OCI-LY7 (cell line): ENCODE measurements at regions not wholly inside any gene's neighbourhood (a gene's known extent, or its start where the extent isn't known, plus 50 kb on each side); places are given as distances from the start of the nearest gene placed in this dataset.

Experiments used
- BruUV-seq: library from RNA; stranded (reverse); fragments of 400-500 nt; replicated peaks from 2 replicates; lab custom pipeline; 2021; lab: Mats Ljungman, UMichigan
- CTCF ChIA-PET: fragments of 300-600 bp; sonication (Branson Sonifier 250); formaldehyde crosslinking; loops from one replicate; lab custom pipeline; 2022; ENCODE audit warnings: antibody characterized with exemption; ENCODE audit not compliant: unreplicated experiment; lab: Charles Lee
- POLR2A ChIA-PET: fragments of 300-600 bp; sonication (Branson Sonifier 250); formaldehyde crosslinking; loops from one replicate; lab custom pipeline; 2022; ENCODE audit warnings: antibody characterized with exemption; lab: Charles Lee
- DNase-seq: peaks from one replicate; pipeline ENCODE4 v3.0.0-alpha.2; 2015; ENCODE audit warnings: low spot score
- H2AFZ ChIP-seq: fragments of 200-600 bp; sonication (generic), shearing (Covaris generic); 2 replicates; pipeline ENCODE4 v1.6.1; 2014; ENCODE audit warnings: mild to moderate bottlenecking, antibody characterized with exemption, low read length, moderate library complexity
- H3K27ac ChIP-seq: fragments of 200-600 bp; sonication (generic); 2 replicates; pipeline ENCODE4 v1.5.1; 2014; ENCODE audit warnings: mixed run types, low read depth, mild to moderate bottlenecking, moderate library complexity, low read length, inconsistent platforms; ENCODE audit not compliant: poor library complexity, severe bottlenecking
- H3K36me3 ChIP-seq: fragments of 200-600 bp; sonication (generic); 2 replicates; pipeline ENCODE4 v1.6.1; 2014; ENCODE audit warnings: mild to moderate bottlenecking, antibody characterized with exemption, low read length, moderate library complexity, mixed read lengths; ENCODE audit not compliant: insufficient read depth
- H3K4me1 ChIP-seq: fragments of 200-600 bp; sonication (generic); 2 replicates; pipeline ENCODE4 v1.5.1; 2014; ENCODE audit warnings: mild to moderate bottlenecking, low read length; ENCODE audit not compliant: insufficient read depth, poor library complexity, severe bottlenecking
- H3K4me2 ChIP-seq: fragments of 200-600 bp; sonication (generic); 2 replicates; pipeline ENCODE4 v1.6.1; 2014; ENCODE audit warnings: mild to moderate bottlenecking, low read length
- H3K4me3 ChIP-seq: fragments of 200-600 bp; sonication (generic); 2 replicates; pipeline ENCODE4 v1.5.1; 2014; ENCODE audit warnings: mild to moderate bottlenecking, low read depth, low read length; ENCODE audit not compliant: poor library complexity, severe bottlenecking
- H3K79me2 ChIP-seq: fragments of 200-600 bp; sonication (generic); 2 replicates; pipeline ENCODE4 v1.6.1; 2016; ENCODE audit warnings: low read depth, mild to moderate bottlenecking, low read length, moderate library complexity, mixed read lengths; ENCODE audit not compliant: insufficient read depth
- H3K9me2 ChIP-seq: fragments of 200-600 bp; sonication (generic); 2 replicates; pipeline ENCODE4 v1.6.1; 2016; ENCODE audit warnings: mild to moderate bottlenecking, low read length, mixed read lengths; ENCODE audit not compliant: insufficient read depth
- H3K9me3 ChIP-seq: fragments of 200-600 bp; sonication (generic); 2 replicates; pipeline ENCODE4 v1.6.1; 2014; ENCODE audit warnings: mild to moderate bottlenecking, mixed run types, low read length, mixed read lengths
- H4K20me1 ChIP-seq: fragments of 200-600 bp; sonication (generic); 2 replicates; pipeline ENCODE4 v1.6.1; 2014; ENCODE audit warnings: mild to moderate bottlenecking, antibody characterized with exemption, low read length, moderate library complexity, mixed read lengths; ENCODE audit not compliant: insufficient read depth
- EZH2phosphoT487 ChIP-seq: fragments of 200-600 bp; sonication (generic); IDR thresholded peaks from 2 replicates; pipeline ENCODE4 v1.6.1; 2018; ENCODE audit warnings: low read depth, borderline replicate concordance, mild to moderate bottlenecking, mixed run types, antibody characterized with exemption, low read length, moderate library complexity, mixed read lengths
- intact Hi-C: fragments of 100-400 bp; cut with micrococcal nuclease; formaldehyde crosslinking; loops from one replicate; pipeline ENCODE4 v1.10.0; 2022; ENCODE audit not compliant: unreplicated experiment
- TF ChIP-seq, protein P1 (sequence below): fragments of 200-600 bp; sonication (generic); conservative IDR thresholded peaks from 2 replicates; pipeline ENCODE4 v1.5.1; 2014; ENCODE audit warnings: mild to moderate bottlenecking, antibody characterized with exemption, low read length, moderate library complexity, mixed read lengths

DNA sequence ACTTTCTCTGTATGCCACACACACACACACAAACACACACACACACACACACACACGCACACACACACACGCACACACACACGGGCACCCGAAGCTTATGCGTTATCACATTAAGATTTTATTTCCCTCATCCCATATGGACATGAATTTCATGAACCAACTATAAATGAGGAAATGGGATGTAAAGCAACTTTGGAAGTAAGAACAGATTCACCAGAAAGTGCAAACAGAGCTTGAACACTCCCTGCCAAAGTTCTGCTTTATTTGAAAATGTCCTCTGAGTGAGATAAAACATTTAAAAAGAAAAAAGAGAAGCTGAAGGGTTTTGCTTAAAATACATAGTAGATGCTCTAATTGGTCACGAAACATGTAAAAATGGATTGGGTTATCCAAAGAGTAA is 90.4 kb upstream of the OTX2 start:
- no peaks in the 10 kb centered on the region for H3K9me3 ChIP-seq
- H3K27ac ChIP-seq, result no peak overlapping the region
- intact Hi-C loops, result no loop called here
- CTCF ChIA-PET, result interaction anchor here (0.6 kb wide), 1 partner anchor 144 kb away, joined by 3 read pairs; no protein-coding TSS in a partner anchor
- POLR2A ChIA-PET, result interaction anchor here (0.7 kb wide), 1 partner anchor 793 kb away, joined by 3 read pairs; no protein-coding TSS in a partner anchor
- no TSS peak for BruUV-seq
- H3K36me3 ChIP-seq, result no peaks in the 10 kb centered on the region
- no peak for TF ChIP-seq EZH2phosphoT487
- no peak overlapping the region for H3K4me3 ChIP-seq
- H3K79me2 ChIP-seq, result no peaks in the 10 kb centered on the region
- no peak for DNase-seq
- no peaks in the 10 kb centered on the region for H3K4me1 ChIP-seq
- no peak overlapping the region for H2AFZ ChIP-seq
- no peaks in the 10 kb centered on the region for H3K9me2 ChIP-seq
- no peak overlapping the region for H3K4me2 ChIP-seq
- no peaks in the 10 kb centered on the region for H4K20me1 ChIP-seq

DNA sequence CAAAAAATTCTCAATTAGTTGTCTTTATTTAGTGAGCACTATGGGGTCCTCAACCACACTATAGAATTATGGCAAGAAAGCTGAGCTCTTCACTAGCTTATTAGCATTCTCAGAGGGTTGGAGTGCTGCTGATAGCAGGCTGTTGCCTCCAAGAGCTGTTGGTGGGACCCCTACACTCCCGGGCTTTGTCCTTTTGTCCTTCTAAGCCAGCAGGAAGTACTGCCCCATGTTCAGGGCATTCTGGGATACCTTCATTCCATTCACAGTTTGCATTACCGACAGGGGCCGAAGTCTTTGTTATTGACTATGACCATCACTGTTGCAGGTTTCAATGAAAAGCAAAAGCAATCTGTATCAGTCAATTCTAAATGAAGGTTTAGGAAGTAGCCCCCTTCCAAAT is 89.5 kb upstream of the OTX2 start:
- Histone ChIP-seq H3K4me1 (no peaks in the 10 kb centered on the region), H3K36me3 (no peaks in the 10 kb centered on the region), H3K9me2 (no peaks in the 10 kb centered on the region), H2AFZ (no peak overlapping the region), H3K27ac (no peak overlapping the region), H3K4me2 (no peak overlapping the region), H3K4me3 (no peak overlapping the region), H4K20me1 (no peaks in the 10 kb centered on the region), H3K79me2 (no peaks in the 10 kb centered on the region), H3K9me3 (no peaks in the 10 kb centered on the region)
- TF ChIP-seq, protein P1, sequence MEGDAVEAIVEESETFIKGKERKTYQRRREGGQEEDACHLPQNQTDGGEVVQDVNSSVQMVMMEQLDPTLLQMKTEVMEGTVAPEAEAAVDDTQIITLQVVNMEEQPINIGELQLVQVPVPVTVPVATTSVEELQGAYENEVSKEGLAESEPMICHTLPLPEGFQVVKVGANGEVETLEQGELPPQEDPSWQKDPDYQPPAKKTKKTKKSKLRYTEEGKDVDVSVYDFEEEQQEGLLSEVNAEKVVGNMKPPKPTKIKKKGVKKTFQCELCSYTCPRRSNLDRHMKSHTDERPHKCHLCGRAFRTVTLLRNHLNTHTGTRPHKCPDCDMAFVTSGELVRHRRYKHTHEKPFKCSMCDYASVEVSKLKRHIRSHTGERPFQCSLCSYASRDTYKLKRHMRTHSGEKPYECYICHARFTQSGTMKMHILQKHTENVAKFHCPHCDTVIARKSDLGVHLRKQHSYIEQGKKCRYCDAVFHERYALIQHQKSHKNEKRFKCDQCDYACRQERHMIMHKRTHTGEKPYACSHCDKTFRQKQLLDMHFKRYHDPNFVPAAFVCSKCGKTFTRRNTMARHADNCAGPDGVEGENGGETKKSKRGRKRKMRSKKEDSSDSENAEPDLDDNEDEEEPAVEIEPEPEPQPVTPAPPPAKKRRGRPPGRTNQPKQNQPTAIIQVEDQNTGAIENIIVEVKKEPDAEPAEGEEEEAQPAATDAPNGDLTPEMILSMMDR, result no peak
- TF ChIP-seq EZH2phosphoT487, result no peak
- BruUV-seq, result no TSS peak
- no peak for DNase-seq
- POLR2A ChIA-PET, result interaction anchor here (0.5 to 0.7 kb wide), 3 partner anchors 146 to 350 kb away, joined by 3 to 4 read pairs (median 4); no protein-coding TSS in a partner anchor
- intact Hi-C loops, result no loop called here
- CTCF ChIA-PET, result no interaction called here

DNA sequence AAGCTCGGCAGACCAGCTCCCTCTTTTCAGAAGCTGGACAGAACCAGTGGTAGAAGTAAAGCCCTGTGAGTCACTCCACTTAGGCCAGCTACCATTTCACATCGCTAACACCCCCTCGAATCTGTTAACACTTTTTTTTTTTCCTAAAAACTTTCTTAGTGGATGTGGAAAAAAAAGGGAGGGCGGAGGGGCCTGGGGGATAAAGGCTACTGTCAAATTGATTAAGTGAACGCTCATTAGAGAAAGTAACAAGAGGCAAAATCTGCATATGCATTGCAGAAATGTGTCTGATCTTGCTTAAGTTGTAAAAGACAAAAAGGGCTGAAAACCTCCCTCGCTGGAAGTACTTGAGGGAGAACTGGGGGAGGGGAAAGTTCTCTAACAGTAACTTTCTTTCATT is 86.6 kb upstream of the OTX2 start:
- ChIA-PET CTCF (no interaction called here), POLR2A (interaction anchor here (0.7 kb wide), 1 partner anchor 1104 kb away, joined by 4 read pairs; no protein-coding TSS in a partner anchor)
- H3K9me3 ChIP-seq, result no peaks in the 10 kb centered on the region
- H3K79me2 ChIP-seq, result no peaks in the 10 kb centered on the region
- no peaks in the 10 kb centered on the region for H3K9me2 ChIP-seq
- H3K36me3 ChIP-seq, result no peaks in the 10 kb centered on the region
- H3K4me3 ChIP-seq, result no peak overlapping the region
- no peaks in the 10 kb centered on the region for H3K4me1 ChIP-seq
- H3K4me2 ChIP-seq, result no peak overlapping the region
- TF ChIP-seq, protein P1, result no peak
- TF ChIP-seq EZH2phosphoT487, result no peak
- no peaks in the 10 kb centered on the region for H4K20me1 ChIP-seq
- BruUV-seq, result no TSS peak
- DNase-seq, result no peak
- intact Hi-C loops, result no loop called here
- H2AFZ ChIP-seq, result no peak overlapping the region
- no peak overlapping the region for H3K27ac ChIP-seq
